K562 (cell line): ENCODE measurements at regions not wholly inside any gene's neighbourhood (a gene's known extent, or its start where the extent isn't known, plus 50 kb on each side); places are given as distances from the start of the nearest gene placed in this dataset.

Experiments
- ATAC-seq: fragments of 200-7000 bp; cut with Tn5 transposase; 3 replicates; pipeline ENCODE4 v1.9.1; 2020; ENCODE audit warnings: moderate library complexity
- BruUV-seq: library from RNA; stranded (reverse); fragments of 400-500 nt; replicated peaks from 2 replicates; lab custom pipeline; 2021; lab: Mats Ljungman, UMichigan
- CTCF ChIA-PET: fragments of 300-600 bp; formaldehyde crosslinking; extraction: SDS; loops from one replicate; lab custom pipeline; 2021; ENCODE audit warnings: low intra/inter-chr PET ratio; lab: Yijun Ruan, JAX
- POLR2A ChIA-PET: fragments of 300-600, 350-650 bp; sonication (Branson Sonifier 250); formaldehyde crosslinking; extraction: SDS; loops from one replicate; lab custom pipeline; 2021; ENCODE audit warnings: antibody characterized with exemption, inconsistent platforms; lab: Yijun Ruan, JAX
- DNase-seq, 4 experiments: peaks; one replicate each; pipeline versions ENCODE4 v3.0.0 to v3.0.0-alpha.2; 2011 to 2018; ENCODE audit warnings: low spot score in 3 of 4, mixed read lengths in 3 of 4; ENCODE audit errors: extremely low read depth in 1 of 4
- FAIRE-seq: peaks from 2 replicates; lab custom pipeline; 2011; peaks lifted over from hg19 to GRCh38; lab: Jason Lieb, UNC
- H2AFZ ChIP-seq: 2 replicates; pipeline ENCODE4 v1.6.0; 2011; ENCODE audit warnings: low read depth, low read length, control low read depth, inconsistent platforms
- H3K27ac ChIP-seq: fragments of 200-600 bp; 3 replicates; pipeline ENCODE4 v1.8.0; 2011; ENCODE audit warnings: low read depth, mild to moderate bottlenecking, control low read depth, inconsistent platforms, low read length, moderate library complexity, mixed read lengths; ENCODE audit errors: extremely low read depth
- H3K27me3 ChIP-seq, 2 experiments: fragments of 300-600 bp in 1 of 2; 2 replicates in 1 of 2; 3 replicates in 1 of 2; pipeline versions ENCODE4 v1.6.0 to v1.8.0; 2011; ENCODE audit warnings: inconsistent platforms in 2 of 2, low read length in 2 of 2, mild to moderate bottlenecking in 1 of 2, mixed read lengths in 1 of 2, moderate library complexity in 1 of 2; ENCODE audit not compliant: control insufficient read depth in 2 of 2, insufficient read depth in 2 of 2
- H3K36me3 ChIP-seq: fragments of 300-600 bp; 3 replicates; pipeline ENCODE4 v1.8.0; 2011; ENCODE audit warnings: mild to moderate bottlenecking, low read length, inconsistent platforms; ENCODE audit not compliant: control insufficient read depth, insufficient read depth
- H3K4me1 ChIP-seq, 2 experiments: fragments of 200-600 bp in 1 of 2; replicated peaks in 1 of 2; 2 replicates in 1 of 2; 3 replicates in 1 of 2; pipeline versions ENCODE4 v1.5.1 to v1.8.0; 2011; ENCODE audit warnings: inconsistent platforms in 2 of 2, low read length in 2 of 2, mild to moderate bottlenecking in 1 of 2, mixed read lengths in 1 of 2, moderate library complexity in 1 of 2; ENCODE audit not compliant: control insufficient read depth in 2 of 2, insufficient read depth in 2 of 2
- H3K4me2 ChIP-seq: 2 replicates; pipeline ENCODE4 v1.6.1; 2011; ENCODE audit warnings: low read length, control low read depth, inconsistent platforms, mixed read lengths; ENCODE audit not compliant: insufficient read depth
- H3K4me3 ChIP-seq: fragments of 200-600 bp; sonication (generic), shearing (Covaris generic); 2 replicates; pipeline ENCODE4 v1.5.1; 2016; ENCODE audit warnings: control low read depth, inconsistent platforms
- H3K79me2 ChIP-seq: fragments of 200-600 bp; 3 replicates; pipeline ENCODE4 v1.8.0; 2011; ENCODE audit warnings: low read length, inconsistent platforms; ENCODE audit not compliant: control insufficient read depth, insufficient read depth
- H3K9ac ChIP-seq, 2 experiments: 2 replicates each; pipeline versions ENCODE4 v1.6.0 to v1.6.1; 2011; ENCODE audit warnings: low read depth in 2 of 2, low read length in 2 of 2, control low read depth in 1 of 2, inconsistent platforms in 1 of 2, mild to moderate bottlenecking in 1 of 2, mixed read lengths in 1 of 2; ENCODE audit not compliant: insufficient read depth in 1 of 2
- H3K9me1 ChIP-seq: one replicate; pipeline ENCODE4 v1.6.0; 2011; ENCODE audit warnings: inconsistent platforms, mild to moderate bottlenecking, low read length, moderate library complexity; ENCODE audit not compliant: control insufficient read depth, insufficient read depth
- H3K9me3 ChIP-seq: replicated peaks from 2 replicates; pipeline ENCODE4 v1.5.1; 2011; ENCODE audit warnings: low read depth, low read length, inconsistent platforms; ENCODE audit not compliant: control insufficient read depth, insufficient read depth
- H4K20me1 ChIP-seq: replicated peaks from 2 replicates; pipeline ENCODE4 v1.6.1; 2011; ENCODE audit warnings: low read length, inconsistent platforms, mixed read lengths; ENCODE audit not compliant: control insufficient read depth, insufficient read depth
- CC2D1A ChIP-seq: fragments of 450-650 bp; IDR thresholded peaks from 2 replicates; pipeline ENCODE4 v1.6.1; 2017; ENCODE audit warnings: mild to moderate bottlenecking
- ELF1 ChIP-seq: fragments of 200-800 bp; sonication (Bioruptor generic); IDR thresholded peaks from 2 replicates; pipeline ENCODE4 v1.6.1; 2016; ENCODE audit warnings: missing genetic modification characterization, missing compliant biosample characterization
- KLF13 ChIP-seq: fragments of 450-650 bp; IDR thresholded peaks from 2 replicates; pipeline ENCODE4 v1.6.1; 2016; ENCODE audit warnings: missing genetic modification characterization, low read depth, mild to moderate bottlenecking, missing compliant biosample characterization, moderate library complexity, borderline replicate concordance
- POLR2AphosphoS5 ChIP-seq: IDR thresholded peaks from 2 replicates; pipeline ENCODE4 v1.6.1; 2011; ENCODE audit warnings: mild to moderate bottlenecking, low read depth, low read length, moderate library complexity; ENCODE audit not compliant: control insufficient read depth, insufficient read depth
- TRIM25 ChIP-seq: fragments of 450-650 bp; IDR thresholded peaks from 2 replicates; pipeline ENCODE4 v1.7.0; 2016; ENCODE audit warnings: borderline replicate concordance
- TRIM28 ChIP-seq: fragments of 450-650 bp; IDR thresholded peaks from 2 replicates; pipeline ENCODE4 v1.6.1; 2017
- ZBTB17 ChIP-seq: fragments of 450-650 bp; formaldehyde crosslinking; IDR thresholded peaks from 2 replicates; pipeline ENCODE4 v1.4.0; 2020; ENCODE audit warnings: mild to moderate bottlenecking
- ZBTB33 ChIP-seq: sonication (generic); formaldehyde crosslinking; IDR thresholded peaks from 2 replicates; pipeline ENCODE4 v1.8.1; 2023; ENCODE audit warnings: mild to moderate bottlenecking, missing genetic modification reagents
- ZFP30 ChIP-seq: fragments of 250-450 bp; sonication (Bioruptor Pico); IDR thresholded peaks from 2 replicates; pipeline ENCODE4 v1.8.0; 2022; ENCODE audit warnings: moderate library complexity, mild to moderate bottlenecking, inconsistent platforms, borderline replicate concordance
- ZNF134 ChIP-seq: fragments of 250-450 bp; sonication (Bioruptor Pico); conservative IDR thresholded peaks from 2 replicates; pipeline ENCODE4 v1.4.0; 2020
- ZNF280A ChIP-seq: fragments of 450-650 bp; IDR thresholded peaks from 2 replicates; pipeline ENCODE4 v1.6.1; 2018; ENCODE audit warnings: mild to moderate bottlenecking, low read depth; ENCODE audit not compliant: partially characterized antibody
- ZNF41 ChIP-seq: fragments of 250-450 bp; sonication (Bioruptor Pico); conservative IDR thresholded peaks from 2 replicates; pipeline ENCODE4 v1.4.0; 2020; ENCODE audit warnings: mild to moderate bottlenecking
- ZNF445 ChIP-seq: fragments of 250-450 bp; sonication (Bioruptor Pico); IDR thresholded peaks from 2 replicates; pipeline ENCODE4 v1.4.0; 2020; ENCODE audit warnings: low read depth, mild to moderate bottlenecking, moderate library complexity
- in situ Hi-C: fragments of 300-500 bp; cut with MboI; formaldehyde crosslinking; loops from 4 replicates; pipeline ENCODE4 v1.15.0; 2018; ENCODE audit warnings: inconsistent platforms, mixed read lengths
- intact Hi-C: fragments of 100-400 bp; cut with micrococcal nuclease; formaldehyde crosslinking; loops from 2 replicates; pipeline ENCODE4 v1.14.2; 2022

- no peak for ATAC-seq
- intact Hi-C loops = no loop called here
- H3K9ac ChIP-seq = no peak overlapping the region
Measured at GRCh38 chr13:34152996-34153395, 335.0 kb downstream of the RFC3 start.

More at GRCh38 chr13:34152996-34153395, 335.0 kb downstream of the RFC3 start:
- Histone ChIP-seq H4K20me1 (no peaks in the 10 kb centered on the region), H3K27me3 (no peaks in the 10 kb centered on the region), H3K79me2 (no peaks in the 10 kb centered on the region), H3K9me3 (no peaks in the 10 kb centered on the region), H2AFZ (no peak overlapping the region), H3K27ac (no peak overlapping the region), H3K9me1 (no peaks in the 10 kb centered on the region), H3K4me3 (no peak overlapping the region), H3K4me1 (no peaks in the 10 kb centered on the region), H3K4me2 (no peak overlapping the region), H3K36me3 (no peaks in the 10 kb centered on the region)
- no peak for TF ChIP-seq TRIM25
- TF ChIP-seq ELF1 (tag) = no peak
- no peak for TF ChIP-seq ZBTB33
- no peak for TF ChIP-seq TRIM28
- no peak for TF ChIP-seq ZNF280A
- TF ChIP-seq CC2D1A = no peak
- TF ChIP-seq ZNF41 (CRISPR knock-in tag) = no peak
- no peak for TF ChIP-seq ZNF134 (CRISPR knock-in tag)
- no peak for TF ChIP-seq ZNF445 (CRISPR knock-in tag)
- TF ChIP-seq KLF13 (tag) = no peak
- no peak for TF ChIP-seq ZFP30 (CRISPR knock-in tag)
- TF ChIP-seq POLR2AphosphoS5 = no peak
- TF ChIP-seq ZBTB17 (CRISPR knock-in tag) = no peak
- in situ Hi-C loops = no loop called here
- CTCF ChIA-PET = no interaction called here
- no peak for FAIRE-seq
- no peak for DNase-seq
- POLR2A ChIA-PET = no interaction called here
- no TSS peak for BruUV-seq
